Adrenal gland (tissue), 5 donors: ENCODE measurements at regions not wholly inside any gene's neighbourhood (a gene's known extent, or its start where the extent isn't known, plus 50 kb on each side); places are given as distances from the start of the nearest gene placed in this dataset.

ENCODE experiments used
- CTCF ChIP-seq, 6 experiments: fragments of 450-650 bp in 4 of 6; fragments of 200-600 bp in 2 of 6; sonication (generic) in 1 of 6; IDR thresholded peaks; 1 replicate in 5 of 6; 2 replicates in 1 of 6; pipeline versions ENCODE4 v1.5.1 to v1.8.0; 2016 to 2021; ENCODE audit warnings: antibody characterized with exemption in 6 of 6, mild to moderate bottlenecking in 2 of 6, moderate library complexity in 1 of 6
- POLR2A ChIP-seq, 2 donors: fragments of 450-650 bp; IDR thresholded peaks; one replicate each; pipeline ENCODE4 v1.6.1; 2017; ENCODE audit warnings: antibody characterized with exemption in 2 of 2, mild to moderate bottlenecking in 2 of 2, moderate library complexity in 1 of 2
- donor health status: DM: no; HTN: no; CAD: no.

- TF ChIP-seq CTCF (IDR thresholded peaks at IDR 0.05) (no peak), POLR2A (IDR thresholded peaks at IDR 0.05) (no peak)
These were observed 308.9 kb downstream of the NR2F1-AS1 start for GRCh38 chr5:93272108-93272507.
